GM12872 (cell line): ENCODE measurements at regions not wholly inside any gene's neighbourhood (a gene's known extent, or its start where the extent isn't known, plus 50 kb on each side); places are given as distances from the start of the nearest gene placed in this dataset.

Experiments
- CTCF ChIP-seq: IDR thresholded peaks from 3 replicates; pipeline ENCODE4 v1.5.1; 2011; ENCODE audit warnings: low read depth, mild to moderate bottlenecking, low read length, moderate library complexity; ENCODE audit not compliant: insufficient read depth

- no peak for TF ChIP-seq CTCF
These were observed 76.7 kb upstream of the DRD5 start for GRCh38 chr4:9704551-9705332.

- no peak for TF ChIP-seq CTCF
These were observed 71.7 kb upstream of the DRD5 start for GRCh38 chr4:9709724-9710123.

- TF ChIP-seq CTCF: no peak
These were observed 65.3 kb upstream of the DRD5 start for GRCh38 chr4:9716093-9716492.
